Anterior cingulate cortex (tissue), 58 donors: ENCODE measurements at regions not wholly inside any gene's neighbourhood (a gene's known extent, or its start where the extent isn't known, plus 50 kb on each side); places are given as distances from the start of the nearest gene placed in this dataset.

Source experiments
- DNase-seq, 58 donors: peaks; one replicate each; lab custom pipeline; 2025; lab: John Stamatoyannopoulos, UW

- DNase-seq = no peak
Observed at GRCh38 chr10:52864201-52865106, 91.9 kb upstream of the MBL2 start.

- no peak for DNase-seq
Observed at GRCh38 chr10:52858722-52859121, 86.1 kb upstream of the MBL2 start.

- no peak for DNase-seq
Observed at GRCh38 chr10:52855546-52856325, 83.2 kb upstream of the MBL2 start.

- no peak for DNase-seq
Observed at GRCh38 chr10:52853704-52854103, 81.1 kb upstream of the MBL2 start.

GRCh38 chr10:52836816-52837215, 64.2 kb upstream of the MBL2 start:
- DNase-seq = no peak
